Calu3 (cell line): ENCODE measurements at regions not wholly inside any gene's neighbourhood (a gene's known extent, or its start where the extent isn't known, plus 50 kb on each side); places are given as distances from the start of the nearest gene placed in this dataset.

Source experiments
- BruUV-seq: library from RNA; stranded (reverse); fragments of 400-500 nt; replicated peaks from 2 replicates; lab custom pipeline; 2021; lab: Mats Ljungman, UMichigan
- CTCF ChIA-PET: fragments of 300-600 bp; sonication (Branson Sonifier 250); formaldehyde crosslinking; loops from one replicate; lab custom pipeline; 2022; ENCODE audit warnings: antibody characterized with exemption; lab: Charles Lee
- DNase-seq: peaks from one replicate; pipeline ENCODE4 v3.0.0; 2022
- H3K27ac Mint-ChIP-seq: one replicate; pipeline ENCODE4 v1.8.0; 2022; ENCODE audit warnings: mixed read lengths; ENCODE audit not compliant: unreplicated experiment
- H3K27me3 Mint-ChIP-seq: one replicate; pipeline ENCODE4 v1.8.0; 2022; ENCODE audit warnings: mixed read lengths; ENCODE audit not compliant: unreplicated experiment
- H3K36me3 Mint-ChIP-seq: one replicate; pipeline ENCODE4 v1.8.0; 2022; ENCODE audit warnings: mild to moderate bottlenecking, moderate library complexity, mixed read lengths; ENCODE audit not compliant: insufficient read depth, unreplicated experiment
- H3K4me1 Mint-ChIP-seq: one replicate; pipeline ENCODE4 v1.8.0; 2022; ENCODE audit warnings: mild to moderate bottlenecking, low read depth, mixed read lengths; ENCODE audit not compliant: unreplicated experiment
- H3K4me3 Mint-ChIP-seq: one replicate; pipeline ENCODE4 v1.8.0; 2022; ENCODE audit warnings: mild to moderate bottlenecking, low read depth, moderate library complexity, mixed read lengths; ENCODE audit not compliant: unreplicated experiment
- H3K9me3 Mint-ChIP-seq: one replicate; pipeline ENCODE4 v1.8.0; 2022; ENCODE audit warnings: low read depth, mixed read lengths; ENCODE audit not compliant: unreplicated experiment
- CTCF ChIP-seq: fragments of 200-600 bp; IDR thresholded peaks from one replicate; pipeline ENCODE4 v1.8.0; 2022; ENCODE audit warnings: antibody characterized with exemption; ENCODE audit not compliant: unreplicated experiment
- intact Hi-C: fragments of 100-400 bp; cut with micrococcal nuclease; formaldehyde crosslinking; loops from one replicate; pipeline ENCODE4 v1.10.0; 2022; ENCODE audit not compliant: unreplicated experiment

DNA sequence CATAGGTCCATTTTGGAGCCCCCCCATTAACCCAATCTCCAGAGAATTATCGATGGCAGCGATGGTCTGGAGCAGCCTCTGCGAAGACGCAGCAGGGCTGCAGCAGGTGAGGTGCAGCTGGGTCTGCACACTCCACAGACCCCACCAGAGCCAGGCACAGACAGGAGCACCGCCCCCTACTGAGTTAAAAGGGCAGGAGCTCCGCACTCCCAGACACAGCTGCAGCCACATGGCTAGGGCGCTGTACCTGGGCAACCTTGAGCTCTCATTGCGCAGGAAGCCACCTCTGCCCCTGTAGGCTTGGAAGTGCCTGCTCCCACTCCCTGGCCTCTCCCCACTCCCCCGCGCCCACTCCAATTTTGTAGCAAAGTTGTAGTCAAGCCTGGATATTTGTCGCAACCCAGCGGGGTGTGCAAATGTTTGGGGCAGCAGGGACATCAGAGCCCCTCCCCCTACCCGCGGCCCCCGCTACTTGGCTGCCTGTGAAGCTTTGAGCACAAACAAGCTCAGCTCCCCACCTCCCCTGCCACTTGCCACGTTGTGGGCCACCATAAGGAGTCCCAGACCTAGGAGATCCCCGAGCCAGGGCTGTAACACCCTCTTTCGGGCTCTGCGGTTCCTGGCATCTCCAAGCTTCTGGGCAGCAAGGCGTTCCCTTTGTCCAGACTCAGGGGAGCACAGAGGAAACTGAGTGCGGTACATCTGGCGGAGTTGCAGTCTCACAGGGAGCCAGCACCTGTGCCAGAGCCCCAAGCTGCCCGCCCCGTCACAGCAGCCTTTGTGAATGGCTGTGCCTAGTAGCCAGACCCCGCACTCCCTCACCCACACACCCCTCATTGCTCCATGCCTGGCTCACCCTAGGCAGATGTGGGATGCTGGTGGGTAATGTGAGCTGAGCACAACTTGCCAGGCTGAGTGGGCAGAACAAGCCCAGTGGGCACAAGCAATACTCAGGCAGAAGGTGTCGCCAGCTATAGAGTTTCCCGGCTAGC is 949.7 kb upstream of the SLITRK1 start:
- no peaks in the 10 kb centered on the region for H3K27me3 Mint-ChIP-seq
- no peak for TF ChIP-seq CTCF
- no peak overlapping the region for H3K4me3 Mint-ChIP-seq
- H3K9me3 Mint-ChIP-seq: no peaks in the 10 kb centered on the region
- no peaks in the 10 kb centered on the region for H3K36me3 Mint-ChIP-seq
- no peak overlapping the region for H3K27ac Mint-ChIP-seq
- H3K4me1 Mint-ChIP-seq: no peaks in the 10 kb centered on the region
- CTCF ChIA-PET: no interaction called here
- intact Hi-C loops: no loop called here
- DNase-seq: no peak
- BruUV-seq: no TSS peak

DNA sequence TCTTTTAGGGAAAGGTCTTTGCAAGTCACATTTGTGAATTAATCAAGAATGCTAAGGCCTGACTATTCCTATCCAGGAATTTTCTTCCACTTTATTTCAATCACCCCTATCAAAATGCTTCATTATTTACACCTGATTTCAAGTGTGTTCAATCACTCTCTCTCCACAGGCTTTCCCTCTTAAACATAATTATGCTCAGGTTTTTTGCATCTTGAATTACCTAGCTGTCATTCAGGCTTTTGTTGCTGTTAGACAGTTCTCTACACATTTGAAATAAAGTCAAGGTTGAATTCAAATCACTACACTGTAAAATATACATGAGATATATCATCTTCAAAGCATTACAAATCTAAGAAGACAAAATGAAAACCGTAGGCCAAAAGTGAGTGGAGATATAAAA is 941.3 kb upstream of the SLITRK1 start:
- Mint-ChIP-seq H3K27ac (no peak overlapping the region), H3K4me1 (no peaks in the 10 kb centered on the region), H3K9me3 (no peaks in the 10 kb centered on the region), H3K36me3 (no peaks in the 10 kb centered on the region), H3K27me3 (no peaks in the 10 kb centered on the region), H3K4me3 (no peak overlapping the region)
- intact Hi-C loops: no loop called here
- BruUV-seq: no TSS peak
- no peak for TF ChIP-seq CTCF
- CTCF ChIA-PET: no interaction called here
- DNase-seq: no peak

DNA sequence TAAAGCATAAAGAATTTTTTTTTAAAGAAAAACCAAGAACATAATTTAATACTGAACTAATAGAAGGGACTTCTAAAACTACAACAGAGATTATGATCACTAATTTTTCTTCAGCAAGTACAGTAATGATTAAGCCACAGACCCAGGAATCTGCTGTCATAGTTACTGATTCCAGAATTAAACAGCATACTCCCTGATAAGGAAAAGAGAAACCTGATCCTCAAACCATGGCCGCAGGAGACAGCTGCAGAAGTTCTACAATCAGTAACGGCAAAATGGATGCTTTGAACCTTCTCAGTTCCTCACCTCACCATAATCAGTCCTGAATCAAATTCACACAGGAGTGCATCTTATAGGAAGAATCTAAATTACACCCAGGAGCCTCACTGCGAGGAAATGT is 939.0 kb upstream of the SLITRK1 start:
- CTCF ChIA-PET: no interaction called here
- H3K9me3 Mint-ChIP-seq: no peaks in the 10 kb centered on the region
- BruUV-seq: no TSS peak
- H3K27me3 Mint-ChIP-seq: no peaks in the 10 kb centered on the region
- no peak for DNase-seq
- H3K4me3 Mint-ChIP-seq: no peak overlapping the region
- TF ChIP-seq CTCF: no peak
- intact Hi-C loops: no loop called here
- no peak overlapping the region for H3K27ac Mint-ChIP-seq
- no peaks in the 10 kb centered on the region for H3K36me3 Mint-ChIP-seq
- no peaks in the 10 kb centered on the region for H3K4me1 Mint-ChIP-seq

- no peak overlapping the region for H3K4me3 Mint-ChIP-seq
- intact Hi-C loops: no loop called here
- H3K36me3 Mint-ChIP-seq: no peaks in the 10 kb centered on the region
- no TSS peak for BruUV-seq
- H3K27ac Mint-ChIP-seq: no peak overlapping the region
- no peaks in the 10 kb centered on the region for H3K4me1 Mint-ChIP-seq
- CTCF ChIA-PET: no interaction called here
- TF ChIP-seq CTCF: no peak
- no peak for DNase-seq
- no peaks in the 10 kb centered on the region for H3K27me3 Mint-ChIP-seq
- no peaks in the 10 kb centered on the region for H3K9me3 Mint-ChIP-seq
These were observed 934.4 kb upstream of the SLITRK1 start for GRCh38 chr13:84816567-84817105.
